ENCODE measurements at regions not wholly inside any gene's neighbourhood (a gene's known extent, or its start where the extent isn't known, plus 50 kb on each side); places are given as distances from the start of the nearest gene placed in this dataset.

DNA sequence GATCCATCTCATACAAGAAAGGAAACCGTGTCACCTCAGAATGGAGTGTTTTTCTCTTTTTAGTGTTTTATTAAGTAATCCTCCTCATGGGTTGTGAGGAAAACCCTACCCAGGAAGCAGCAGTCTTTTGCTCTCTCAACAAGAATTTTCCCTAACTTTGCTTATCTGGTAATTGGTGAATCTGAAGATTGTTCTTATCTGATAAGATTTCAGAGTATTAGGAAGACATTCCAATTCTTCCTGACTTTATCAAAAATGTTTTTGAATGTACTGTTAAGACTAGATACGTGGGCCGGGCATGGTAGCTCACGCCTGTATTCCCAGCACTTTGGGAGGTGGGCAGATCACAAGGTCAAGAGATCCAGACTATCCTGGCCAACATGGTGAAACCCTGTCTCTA lies 86.0 kb downstream of the PHLDA1 start:
- ChIA-PET CTCF (ENCODE audit: low intra/inter-chr PET ratio, low total read pairs) (no interaction called here), POLR2A (interaction anchor here (0.8 to 3.4 kb wide), 9 partner anchors 8 to 279 kb away, joined by 3 to 47 read pairs (median 5); partner anchors contain the start of gene PHLDA1)
- Histone ChIP-seq H4K20me1 (ENCODE audit: insufficient read depth, low read length) (no peaks in the 10 kb centered on the region), H3K9ac (ENCODE audit: insufficient read depth, low read depth, low read length) (no peak overlapping the region), H3K4me1 (ENCODE audit: insufficient read depth, low read length) (peaks cover 57% of the 10 kb centered on the region), H3K4me2 (ENCODE audit: low read depth, low read length) (no peak overlapping the region), H3K27ac (ENCODE audit: extremely low read length, insufficient read depth, low read length) (peak overlapping the region; percentile 96), H3K4me3 (replicated peaks in 1 of 3; ENCODE audit: insufficient read depth in 1 of 3, low read depth in 2 of 3, low read length in 3 of 3) (no peak overlapping the region), H3K36me3 (replicated peaks in 1 of 2; ENCODE audit: control insufficient read depth in 1 of 2, insufficient read depth in 2 of 2, low read length in 2 of 2) (no peaks in the 10 kb centered on the region), H3K9me3 (ENCODE audit: low read length) (no peaks in the 10 kb centered on the region), H3K79me2 (ENCODE audit: insufficient read depth, low read length) (no peaks in the 10 kb centered on the region), H3K27me3 (ENCODE audit: control insufficient read depth in 1 of 2, insufficient read depth in 2 of 2, low read length in 2 of 2) (no peaks in the 10 kb centered on the region), H2AFZ (ENCODE audit: low read length) (no peak overlapping the region)
- no peak for FAIRE-seq
- intact Hi-C loops (cut with micrococcal nuclease; ENCODE audit: unreplicated experiment) (no loop called here), in situ Hi-C loops (cut with HindIII; ENCODE audit: extremely low pct_ligation_motif_present, low pct_unique_long_range_greater_than_20kb) (no loop called here)
- DNase-seq (ENCODE audit: low spot score), result no peak
- no TSS peak for BruUV-seq (replicated peaks)
- WGBS (ENCODE audit: low lambda C conversion rate), result 96% methylated on average over 4 of the region's 4 CpGs
- TF ChIP-seq ZNF550 (CRISPR knock-in tag; IDR thresholded peaks at IDR 0.05; ENCODE audit: borderline replicate concordance) (no peak), RBFOX2 (IDR thresholded peaks at IDR 0.05; ENCODE audit: low read depth, low read length) (0 out of 2 replicates have a peak, but pooled peaks have one; percentile 4)
- no peak for ATAC-seq

DNA sequence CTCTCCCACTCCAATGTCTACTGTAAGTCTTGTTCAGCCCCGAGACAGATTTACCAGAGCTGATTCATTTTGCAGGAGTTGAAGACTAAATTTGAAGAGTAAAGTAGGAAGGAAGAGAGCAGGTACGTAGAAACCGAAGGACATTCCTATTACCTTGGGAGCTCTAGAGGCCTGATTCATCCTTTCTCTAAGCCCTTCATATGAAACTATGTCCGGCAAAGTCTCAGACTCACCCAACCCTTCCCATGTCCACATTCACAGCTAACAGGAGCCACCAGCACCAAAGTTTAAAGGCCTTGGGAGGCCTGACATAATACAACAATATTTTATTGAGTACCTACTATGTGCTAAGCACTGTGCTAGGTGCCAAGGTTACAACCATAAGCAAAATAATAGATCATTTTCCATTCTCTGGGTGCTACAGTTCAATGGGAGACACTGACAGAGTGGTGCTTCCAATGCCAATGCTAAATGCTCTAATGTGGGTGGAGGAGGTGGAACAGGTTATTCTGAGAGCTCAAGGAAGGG lies 86.6 kb downstream of the PHLDA1 start:
- peak overlapping the region; percentile 70 for H3K9ac ChIP-seq (ENCODE audit: insufficient read depth, low read depth, low read length)
- no peaks in the 10 kb centered on the region for H3K9me3 ChIP-seq (ENCODE audit: low read length)
- ATAC-seq, result peak; percentile 41
- intact Hi-C loops (cut with micrococcal nuclease; ENCODE audit: unreplicated experiment) (loop anchor here (1.0 kb wide), 5 partner anchors 33 to 385 kb away; partner anchors contain the start of gene PHLDA1), in situ Hi-C loops (cut with HindIII; ENCODE audit: extremely low pct_ligation_motif_present, low pct_unique_long_range_greater_than_20kb) (no loop called here)
- H2AFZ ChIP-seq (ENCODE audit: low read length), result no peak overlapping the region
- no peaks in the 10 kb centered on the region for H3K27me3 ChIP-seq (ENCODE audit: control insufficient read depth in 1 of 2, insufficient read depth in 2 of 2, low read length in 2 of 2)
- peaks cover 54% of the 10 kb centered on the region for H3K4me1 ChIP-seq (ENCODE audit: insufficient read depth, low read length)
- no peaks in the 10 kb centered on the region for H4K20me1 ChIP-seq (ENCODE audit: insufficient read depth, low read length)
- peak overlapping the region in 1 of 3 experiments; percentile 32; a peak in 1 of 6 replicates for H3K4me3 ChIP-seq (replicated peaks in 1 of 3; ENCODE audit: insufficient read depth in 1 of 3, low read depth in 2 of 3, low read length in 3 of 3)
- BruUV-seq (replicated peaks), result no TSS peak
- peak overlapping the region; percentile 96 for H3K27ac ChIP-seq (ENCODE audit: extremely low read length, insufficient read depth, low read length)
- POLR2A ChIA-PET, result interaction anchor here (0.8 to 3.4 kb wide), 11 partner anchors 9 to 278 kb away, joined by 3 to 47 read pairs (median 5); partner anchors contain the start of gene PHLDA1
- peak overlapping the region; percentile 68 for H3K4me2 ChIP-seq (ENCODE audit: low read depth, low read length)
- no peaks in the 10 kb centered on the region for H3K79me2 ChIP-seq (ENCODE audit: insufficient read depth, low read length)
- FAIRE-seq, result no peak
- WGBS (ENCODE audit: low lambda C conversion rate), result 70% methylated on average over 4 of the region's 4 CpGs
- no peak for DNase-seq (ENCODE audit: low spot score)
- no peaks in the 10 kb centered on the region for H3K36me3 ChIP-seq (replicated peaks in 1 of 2; ENCODE audit: control insufficient read depth in 1 of 2, insufficient read depth in 2 of 2, low read length in 2 of 2)
- 0 out of 2 replicates have a peak, but pooled peaks have one; percentile 28 for TF ChIP-seq CHD4 (IDR thresholded peaks at IDR 0.05; ENCODE audit: borderline replicate concordance, low read length)
- TF ChIP-seq POLR2A (IDR thresholded peaks at IDR 0.05; ENCODE audit: insufficient read depth in 1 of 2, low read depth in 2 of 2, low read length in 2 of 2), result peak in 1 of 2 experiments; percentile 43; a peak in 1 of 4 replicates
- TF ChIP-seq ZNF772 (CRISPR knock-in tag; IDR thresholded peaks at IDR 0.05), result 0 out of 2 replicates have a peak, but pooled peaks have one; percentile 27
- TF ChIP-seq ZNF20 (CRISPR knock-in tag; IDR thresholded peaks at IDR 0.05), result no peak
- TF ChIP-seq ZKSCAN1 (IDR thresholded peaks at IDR 0.05; ENCODE audit: low read length), result peak; percentile 86
- no peak for TF ChIP-seq ZBTB14 (CRISPR knock-in tag; IDR thresholded peaks at IDR 0.05)
- no peak for TF ChIP-seq TBP (CRISPR knock-in tag; IDR thresholded peaks at IDR 0.05)
- TF ChIP-seq RBM22 (optimal IDR thresholded peaks at IDR 0.05; ENCODE audit: low read length), result no peak
- TF ChIP-seq TBX2 (CRISPR knock-in tag; IDR thresholded peaks at IDR 0.05; ENCODE audit: borderline replicate concordance), result 0 out of 2 replicates have a peak, but pooled peaks have one; percentile 9
- no peak for TF ChIP-seq FOXJ3 (CRISPR knock-in tag; IDR thresholded peaks at IDR 0.05; ENCODE audit: borderline replicate concordance)
- TF ChIP-seq ZFP90 (CRISPR knock-in tag; IDR thresholded peaks at IDR 0.05; ENCODE audit: borderline replicate concordance), result 0 out of 2 replicates have a peak, but pooled peaks have one; percentile 39
- CTCF ChIA-PET (ENCODE audit: low intra/inter-chr PET ratio, low total read pairs), result no interaction called here
